ENCODE measurements at regions not wholly inside any gene's neighbourhood (a gene's known extent, or its start where the extent isn't known, plus 50 kb on each side); places are given as distances from the start of the nearest gene placed in this dataset.

- TF ChIP-seq CTCF (IDR thresholded peaks at IDR 0.05), result no peak
- TF ChIP-seq POLR2AphosphoS5 (IDR thresholded peaks at IDR 0.05), result no peak
Measured at GRCh38 chr11:110873975-110874374, 161.7 kb upstream of the ARHGAP20 start.
